ENCODE measurements at regions not wholly inside any gene's neighbourhood (a gene's known extent, or its start where the extent isn't known, plus 50 kb on each side); places are given as distances from the start of the nearest gene placed in this dataset.

DNA sequence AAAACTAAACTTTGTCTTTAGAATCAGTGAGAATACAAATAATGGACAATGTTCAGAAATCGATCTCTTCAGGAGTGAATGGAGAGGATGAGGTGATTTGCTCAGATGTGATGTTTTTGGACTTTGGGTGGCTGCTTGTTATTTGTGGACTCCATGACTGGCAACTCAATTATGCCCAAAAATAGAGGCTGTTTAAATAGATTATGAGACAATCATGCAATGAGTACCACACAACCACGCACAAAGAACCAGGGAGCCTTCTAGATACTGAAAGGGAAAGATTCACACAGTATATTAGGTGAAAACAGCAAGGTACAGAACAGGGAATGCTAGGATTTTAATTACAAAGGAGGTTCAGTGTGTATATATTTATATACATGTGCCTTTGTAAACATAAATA, 141.3 kb upstream of the ANK3 start:
- TF ChIP-seq EZH2 (IDR thresholded peaks at IDR 0.05; ENCODE audit: borderline replicate concordance, low read depth, low read length, severe bottlenecking), result no peak
- TF ChIP-seq, protein P1, sequence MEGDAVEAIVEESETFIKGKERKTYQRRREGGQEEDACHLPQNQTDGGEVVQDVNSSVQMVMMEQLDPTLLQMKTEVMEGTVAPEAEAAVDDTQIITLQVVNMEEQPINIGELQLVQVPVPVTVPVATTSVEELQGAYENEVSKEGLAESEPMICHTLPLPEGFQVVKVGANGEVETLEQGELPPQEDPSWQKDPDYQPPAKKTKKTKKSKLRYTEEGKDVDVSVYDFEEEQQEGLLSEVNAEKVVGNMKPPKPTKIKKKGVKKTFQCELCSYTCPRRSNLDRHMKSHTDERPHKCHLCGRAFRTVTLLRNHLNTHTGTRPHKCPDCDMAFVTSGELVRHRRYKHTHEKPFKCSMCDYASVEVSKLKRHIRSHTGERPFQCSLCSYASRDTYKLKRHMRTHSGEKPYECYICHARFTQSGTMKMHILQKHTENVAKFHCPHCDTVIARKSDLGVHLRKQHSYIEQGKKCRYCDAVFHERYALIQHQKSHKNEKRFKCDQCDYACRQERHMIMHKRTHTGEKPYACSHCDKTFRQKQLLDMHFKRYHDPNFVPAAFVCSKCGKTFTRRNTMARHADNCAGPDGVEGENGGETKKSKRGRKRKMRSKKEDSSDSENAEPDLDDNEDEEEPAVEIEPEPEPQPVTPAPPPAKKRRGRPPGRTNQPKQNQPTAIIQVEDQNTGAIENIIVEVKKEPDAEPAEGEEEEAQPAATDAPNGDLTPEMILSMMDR (IDR thresholded peaks at IDR 0.05; ENCODE audit: borderline replicate concordance, extremely low read depth, low read length, poor library complexity, severe bottlenecking), result no peak

Measured in DND-41 (cell line).